Spleen (tissue), 11 donors: ENCODE measurements at regions not wholly inside any gene's neighbourhood (a gene's known extent, or its start where the extent isn't known, plus 50 kb on each side); places are given as distances from the start of the nearest gene placed in this dataset.

Experiments used
- DNase-seq: peaks from one replicate; pipeline ENCODE4 v3.0.0-alpha.2; 2020
- H3K27ac ChIP-seq, 8 donors: fragments of 200-600 bp; sonication (generic) in 7 of 8; 1 replicate in 4 of 8; 2 replicates in 4 of 8; pipeline versions ENCODE4 v1.5.0 to v1.8.0; 2016 to 2021; ENCODE audit warnings: inconsistent platforms in 4 of 8, mild to moderate bottlenecking in 4 of 8, moderate library complexity in 1 of 8
- H3K27me3 ChIP-seq, 7 donors: fragments of 200-600 bp; sonication (generic) in 6 of 7; replicated peaks in 1 of 7; 1 replicate in 4 of 7; 2 replicates in 3 of 7; pipeline versions ENCODE4 v1.5.0 to v1.8.0; 2016 to 2021; ENCODE audit warnings: inconsistent platforms in 3 of 7, mild to moderate bottlenecking in 1 of 7
- H3K36me3 ChIP-seq, 6 donors: fragments of 200-600 bp; sonication (generic) in 5 of 6; 1 replicate in 4 of 6; 2 replicates in 2 of 6; pipeline versions ENCODE4 v1.5.0 to v1.8.0; 2016 to 2021; ENCODE audit warnings: inconsistent platforms in 2 of 6
- H3K4me1 ChIP-seq, 6 donors: fragments of 200-600 bp; sonication (generic) in 5 of 6; 1 replicate in 3 of 6; 2 replicates in 3 of 6; pipeline versions ENCODE4 v1.5.0 to v1.8.0; 2016 to 2021; ENCODE audit warnings: inconsistent platforms in 3 of 6
- H3K4me3 ChIP-seq, 8 donors: fragments of 200-600 bp; sonication (generic) in 7 of 8; 1 replicate in 4 of 8; 2 replicates in 4 of 8; pipeline versions ENCODE4 v1.5.0 to v1.8.0; 2016 to 2021; ENCODE audit warnings: inconsistent platforms in 4 of 8, mild to moderate bottlenecking in 4 of 8, moderate library complexity in 2 of 8
- H3K9me3 ChIP-seq, 8 donors: fragments of 200-600 bp; sonication (generic) in 7 of 8; 1 replicate in 4 of 8; 2 replicates in 4 of 8; pipeline versions ENCODE4 v1.5.0 to v1.8.0; 2016 to 2021; ENCODE audit warnings: inconsistent platforms in 4 of 8
- POLR2A ChIP-seq, 3 donors: fragments of 450-650 bp; IDR thresholded peaks; one replicate each; pipeline ENCODE4 v1.5.1; 2017; ENCODE audit warnings: antibody characterized with exemption in 3 of 3, mild to moderate bottlenecking in 1 of 3
- POLR2AphosphoS5 ChIP-seq, 3 donors: sonication (generic); formaldehyde crosslinking; IDR thresholded peaks; one replicate each; pipeline ENCODE4 v1.5.1; 2017; ENCODE audit warnings: antibody characterized with exemption in 3 of 3
- WGBS, 5 donors: extraction: QIAGEN DNeasy Blood & Tissue Kit in 3 of 5; methylation state at CpG; one replicate each; pipeline versions ENCODE4 v1.1.5 to v1.1.7; 2013 to 2018; 5-methylcytosine and 5-hydroxymethylcytosine counted together
- intact Hi-C: fragments of 100-400 bp; cut with DNase I; formaldehyde crosslinking; loops from one replicate; pipeline ENCODE4 v1.15.0; 2023; ENCODE audit warnings: low total_unique reads
- TF ChIP-seq, protein P1 (sequence below), 11 experiments: fragments of 200-600 bp in 7 of 11; fragments of 450-650 bp in 4 of 11; sonication (generic) in 4 of 11; IDR thresholded peaks in 8 of 11; conservative IDR thresholded peaks in 3 of 11; 1 replicate in 7 of 11; 2 replicates in 4 of 11; pipeline versions ENCODE4 v1.4.0 to v1.8.0; 2016 to 2021; ENCODE audit warnings: antibody characterized with exemption in 11 of 11, inconsistent platforms in 4 of 11, mild to moderate bottlenecking in 1 of 11
- donor health status: healthy with polysubstance abuse.
- donor health status: DM: no; HTN: no; CAD: no; lungs with moderate emphysema.
- donor health status: DM: no; HTN: no; CAD: no.
- donor health status: Bipolar disorder and iron deficiency.
- donor health status: healthy.
- donor health status: DM: no; HTN: no; CAD: no.
- donor health status: DM: yes; HTN: yes; CAD: no.

DNA sequence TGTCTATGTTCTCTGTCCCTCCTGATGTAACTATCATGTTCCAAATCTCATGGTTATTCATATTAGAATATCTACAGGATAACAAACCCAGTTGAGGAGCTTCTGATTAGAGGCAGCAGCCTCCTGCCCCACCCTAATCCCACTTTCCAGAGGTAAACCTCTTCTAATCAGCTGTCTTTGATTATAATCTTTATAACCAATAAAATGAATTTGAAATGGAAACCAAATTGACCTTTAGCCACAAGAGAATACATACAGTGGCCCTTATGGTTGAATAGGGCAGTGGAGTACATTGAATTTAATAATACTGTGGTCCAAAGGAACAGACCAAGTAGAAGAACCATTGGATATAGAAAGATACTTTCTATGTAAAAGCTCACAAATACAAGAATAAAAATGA lies 281.3 kb upstream of the UMPS start:
- no peaks in the 10 kb centered on the region for H3K27me3 ChIP-seq
- TF ChIP-seq, protein P1, sequence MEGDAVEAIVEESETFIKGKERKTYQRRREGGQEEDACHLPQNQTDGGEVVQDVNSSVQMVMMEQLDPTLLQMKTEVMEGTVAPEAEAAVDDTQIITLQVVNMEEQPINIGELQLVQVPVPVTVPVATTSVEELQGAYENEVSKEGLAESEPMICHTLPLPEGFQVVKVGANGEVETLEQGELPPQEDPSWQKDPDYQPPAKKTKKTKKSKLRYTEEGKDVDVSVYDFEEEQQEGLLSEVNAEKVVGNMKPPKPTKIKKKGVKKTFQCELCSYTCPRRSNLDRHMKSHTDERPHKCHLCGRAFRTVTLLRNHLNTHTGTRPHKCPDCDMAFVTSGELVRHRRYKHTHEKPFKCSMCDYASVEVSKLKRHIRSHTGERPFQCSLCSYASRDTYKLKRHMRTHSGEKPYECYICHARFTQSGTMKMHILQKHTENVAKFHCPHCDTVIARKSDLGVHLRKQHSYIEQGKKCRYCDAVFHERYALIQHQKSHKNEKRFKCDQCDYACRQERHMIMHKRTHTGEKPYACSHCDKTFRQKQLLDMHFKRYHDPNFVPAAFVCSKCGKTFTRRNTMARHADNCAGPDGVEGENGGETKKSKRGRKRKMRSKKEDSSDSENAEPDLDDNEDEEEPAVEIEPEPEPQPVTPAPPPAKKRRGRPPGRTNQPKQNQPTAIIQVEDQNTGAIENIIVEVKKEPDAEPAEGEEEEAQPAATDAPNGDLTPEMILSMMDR (IDR thresholded peaks at IDR 0.05 in 8 of 11, conservative IDR thresholded peaks at IDR 0.05 in 3 of 11), result no peak
- TF ChIP-seq POLR2A (IDR thresholded peaks at IDR 0.05), result no peak
- TF ChIP-seq POLR2AphosphoS5 (IDR thresholded peaks at IDR 0.05), result no peak
- DNase-seq, result no peak
- peaks cover 0 to 62% (median 1%) of the 10 kb centered on the region in 6 donors for H3K36me3 ChIP-seq
- no peak overlapping the region for H3K4me3 ChIP-seq
- no peaks in the 10 kb centered on the region for H3K9me3 ChIP-seq
- intact Hi-C loops, result no loop called here
- H3K27ac ChIP-seq, result no peak overlapping the region
- H3K4me1 ChIP-seq, result no peaks in the 10 kb centered on the region

DNA sequence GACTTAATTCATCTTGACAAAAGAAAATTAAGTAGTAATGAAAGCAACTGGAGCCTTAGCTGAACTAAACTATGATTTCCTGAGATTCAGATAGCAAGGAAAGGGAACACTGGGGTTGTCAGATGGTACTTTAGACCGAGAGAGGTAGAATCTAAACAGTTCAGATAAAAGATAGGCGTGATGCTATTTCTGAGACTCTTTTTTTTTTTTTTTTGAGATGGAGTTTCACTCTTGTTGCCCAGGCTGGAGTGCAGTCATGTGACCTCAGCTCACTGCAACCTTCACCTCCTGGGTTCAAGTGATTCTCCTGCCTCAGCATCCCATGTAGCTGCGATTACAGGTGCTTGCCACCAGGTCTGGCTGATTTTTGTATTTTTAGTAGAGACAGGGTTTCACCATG lies 279.9 kb upstream of the UMPS start:
- DNase-seq, result no peak
- 83 to 88% (median 85%) methylated on average over 3 of the region's 3 CpGs for WGBS, 5 donors
- no peaks in the 10 kb centered on the region for H3K27me3 ChIP-seq
- H3K4me1 ChIP-seq, result no peaks in the 10 kb centered on the region
- no peak overlapping the region for H3K27ac ChIP-seq
- peaks cover 0 to 57% (median 1%) of the 10 kb centered on the region in 6 donors for H3K36me3 ChIP-seq
- H3K9me3 ChIP-seq, result no peaks in the 10 kb centered on the region
- TF ChIP-seq POLR2A (IDR thresholded peaks at IDR 0.05) (no peak), POLR2AphosphoS5 (IDR thresholded peaks at IDR 0.05) (no peak)
- TF ChIP-seq, protein P1 (IDR thresholded peaks at IDR 0.05 in 8 of 11, conservative IDR thresholded peaks at IDR 0.05 in 3 of 11), result no peak
- no peak overlapping the region for H3K4me3 ChIP-seq
- intact Hi-C loops, result no loop called here

DNA sequence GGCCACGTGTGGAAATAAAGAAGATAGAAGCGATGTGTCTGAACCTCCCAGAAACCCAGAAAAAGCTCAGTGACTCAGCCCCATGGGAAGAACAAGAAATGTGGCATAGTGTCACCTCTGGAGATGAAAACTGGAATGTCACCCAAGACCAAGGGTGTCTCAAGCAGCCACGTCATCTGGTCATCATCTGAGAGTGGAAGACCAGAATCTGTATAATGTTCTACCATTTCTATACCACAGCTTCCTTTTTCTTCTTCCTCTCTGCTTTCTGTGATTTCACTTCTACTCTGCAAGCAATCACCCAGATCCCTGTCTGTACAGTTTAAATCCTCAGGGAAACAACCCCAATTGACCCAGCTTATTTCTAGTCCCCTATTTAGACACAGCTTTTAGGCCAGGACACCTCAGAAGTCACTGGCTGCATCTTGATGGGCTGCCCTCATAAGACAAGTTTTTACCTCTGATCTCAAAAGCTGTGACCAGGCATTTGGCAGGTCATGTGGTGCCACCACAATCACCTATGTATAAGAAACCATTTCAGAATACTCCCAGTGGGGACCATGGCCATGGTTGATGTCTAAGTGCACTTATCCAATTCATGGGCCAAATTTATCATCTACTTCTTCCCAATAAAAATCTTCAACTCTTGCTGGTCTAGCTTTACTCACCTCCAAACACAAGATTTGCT lies 278.5 kb upstream of the UMPS start:
- Histone ChIP-seq H3K4me3 (no peak overlapping the region), H3K27me3 (no peaks in the 10 kb centered on the region), H3K27ac (no peak overlapping the region), H3K9me3 (no peaks in the 10 kb centered on the region), H3K4me1 (no peaks in the 10 kb centered on the region), H3K36me3 (peaks cover 0 to 52% (median 1%) of the 10 kb centered on the region in 6 donors)
- no peak for TF ChIP-seq POLR2A (IDR thresholded peaks at IDR 0.05)
- TF ChIP-seq, protein P1 (IDR thresholded peaks at IDR 0.05 in 8 of 11, conservative IDR thresholded peaks at IDR 0.05 in 3 of 11), result no peak
- TF ChIP-seq POLR2AphosphoS5 (IDR thresholded peaks at IDR 0.05), result no peak
- no peak for DNase-seq
- intact Hi-C loops, result no loop called here
- WGBS, 5 donors, result 50 to 67% (median 53%) methylated on average over 3 of the region's 3 CpGs

DNA sequence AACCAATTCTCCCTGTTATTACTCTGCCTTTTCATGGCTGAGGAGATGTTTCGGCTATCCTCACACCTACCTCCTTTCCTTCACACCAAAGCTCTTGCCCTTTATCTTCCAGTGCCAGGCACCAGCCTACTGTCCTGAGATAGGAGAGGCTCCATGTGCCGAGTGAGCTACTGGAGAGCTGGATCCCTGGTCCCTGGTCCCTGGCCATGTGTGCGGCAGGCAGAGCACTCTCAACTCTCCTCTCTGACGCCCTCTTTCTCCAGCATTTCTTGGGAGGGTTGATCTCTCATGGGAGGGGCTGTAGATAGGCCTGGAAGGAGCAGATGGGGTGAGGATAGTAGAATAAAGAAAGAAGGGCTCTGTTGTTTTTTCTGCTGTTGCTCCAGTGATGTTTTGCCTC lies 277.1 kb upstream of the UMPS start:
- no peaks in the 10 kb centered on the region for H3K4me1 ChIP-seq
- no peaks in the 10 kb centered on the region for H3K27me3 ChIP-seq
- WGBS, 5 donors, result 73 to 92% (median 83%) methylated on average over 4 of the region's 4 CpGs
- DNase-seq, result no peak
- no peaks in the 10 kb centered on the region for H3K9me3 ChIP-seq
- H3K36me3 ChIP-seq, result peaks cover 0 to 51% (median 0%) of the 10 kb centered on the region in 6 donors
- no peak overlapping the region for H3K27ac ChIP-seq
- intact Hi-C loops, result no loop called here
- no peak for TF ChIP-seq POLR2A (IDR thresholded peaks at IDR 0.05)
- TF ChIP-seq POLR2AphosphoS5 (IDR thresholded peaks at IDR 0.05), result no peak
- TF ChIP-seq, protein P1 (IDR thresholded peaks at IDR 0.05 in 8 of 11, conservative IDR thresholded peaks at IDR 0.05 in 3 of 11), result no peak
- H3K4me3 ChIP-seq, result no peak overlapping the region
